ENCODE measurements at regions not wholly inside any gene's neighbourhood (a gene's known extent, or its start where the extent isn't known, plus 50 kb on each side); places are given as distances from the start of the nearest gene placed in this dataset.
"Not testable (repeated sequence)": the region's sequence is repeated elsewhere in the genome, so short reads cannot be mapped to it uniquely, and the experiment has no call there.

DNA sequence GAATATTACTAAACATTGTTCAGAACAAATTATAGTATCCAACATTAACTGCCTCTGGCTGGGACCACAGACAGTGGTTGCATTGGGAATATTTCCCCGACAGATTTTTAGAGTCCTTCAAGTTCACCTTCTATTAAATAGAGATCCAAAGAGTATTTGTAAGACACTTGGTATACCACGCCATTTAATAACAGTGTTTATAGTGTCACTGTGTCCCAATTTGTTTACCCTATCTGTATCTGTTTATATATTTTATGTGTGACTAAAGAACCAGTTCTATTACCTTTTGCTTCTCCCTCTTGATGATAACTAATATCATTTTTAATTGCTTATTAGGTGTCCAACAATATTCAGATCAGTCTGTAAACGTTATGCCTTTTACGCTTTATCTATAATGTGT, 191.3 kb upstream of the IRX5 start:
- Histone ChIP-seq H3K4me1 (ENCODE audit: control insufficient read depth, insufficient read depth, low read length) (no peaks in the 10 kb centered on the region), H3K4me3 (ENCODE audit: low read depth, low read length) (no peak overlapping the region), H3K9me3 (ENCODE audit: control insufficient read depth, insufficient read depth, low read depth, low read length) (no peaks in the 10 kb centered on the region), H3K9ac (ENCODE audit: low read length) (no peak overlapping the region), H3K36me3 (ENCODE audit: control insufficient read depth, insufficient read depth, low read length) (no peaks in the 10 kb centered on the region), H3K27me3 (ENCODE audit: control insufficient read depth, insufficient read depth, low read length) (no peaks in the 10 kb centered on the region), H3K27ac (ENCODE audit: low read depth, low read length) (no peak overlapping the region)

DNA sequence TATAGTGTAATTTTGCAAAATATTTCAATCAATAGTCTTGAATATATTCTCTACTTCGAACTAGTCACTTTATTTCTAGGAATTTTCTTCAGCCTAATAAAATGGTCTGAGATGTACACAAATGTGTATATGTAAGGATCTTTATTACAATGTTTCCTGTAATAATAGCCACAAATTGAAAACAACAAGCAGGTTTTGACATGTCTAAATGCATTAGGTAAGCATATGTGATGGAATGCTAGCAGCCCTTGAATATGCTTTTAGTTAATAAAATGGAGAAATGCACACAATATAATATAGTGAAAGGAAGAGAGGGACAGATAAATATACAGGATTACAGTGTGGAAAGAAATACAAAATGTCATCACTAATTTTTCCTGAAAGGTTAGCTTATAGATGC, 196.5 kb upstream of the IRX5 start:
- Histone ChIP-seq H3K4me3 (ENCODE audit: low read depth, low read length) (no peak overlapping the region), H3K27me3 (ENCODE audit: control insufficient read depth, insufficient read depth, low read length) (no peaks in the 10 kb centered on the region), H3K4me1 (ENCODE audit: control insufficient read depth, insufficient read depth, low read length) (no peaks in the 10 kb centered on the region), H3K36me3 (ENCODE audit: control insufficient read depth, insufficient read depth, low read length) (no peaks in the 10 kb centered on the region), H3K9ac (ENCODE audit: low read length) (no peak overlapping the region), H3K27ac (ENCODE audit: low read depth, low read length) (no peak overlapping the region), H3K9me3 (ENCODE audit: control insufficient read depth, insufficient read depth, low read depth, low read length) (no peaks in the 10 kb centered on the region)

DNA sequence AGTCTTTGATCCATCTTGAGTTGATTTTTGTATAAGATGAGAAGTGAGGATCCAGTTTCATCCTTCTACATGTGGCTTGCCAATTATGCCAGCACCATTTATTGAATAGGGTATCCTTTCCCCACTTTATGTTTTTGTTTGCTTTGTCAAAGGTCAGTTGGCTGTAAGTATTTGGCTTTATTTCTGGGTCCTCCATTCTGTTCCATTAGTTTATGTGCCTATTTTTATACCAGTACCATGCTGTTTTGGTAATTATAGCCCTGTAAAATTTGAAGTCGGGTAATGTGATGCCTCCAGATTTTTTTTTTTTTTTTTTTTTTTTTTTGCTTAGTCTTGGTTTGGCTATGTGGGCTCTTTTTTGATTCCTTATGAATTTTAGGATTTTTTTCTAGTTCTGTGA, 203.0 kb upstream of the IRX5 start:
- H3K4me1 ChIP-seq (ENCODE audit: control insufficient read depth, insufficient read depth, low read length); H3K27me3 ChIP-seq (ENCODE audit: control insufficient read depth, insufficient read depth, low read length); H3K27ac ChIP-seq (ENCODE audit: low read depth, low read length); H3K4me3 ChIP-seq (ENCODE audit: low read depth, low read length); H3K9me3 ChIP-seq (ENCODE audit: control insufficient read depth, insufficient read depth, low read depth, low read length); H3K36me3 ChIP-seq (ENCODE audit: control insufficient read depth, insufficient read depth, low read length); H3K9ac ChIP-seq (ENCODE audit: low read length): not testable (repeated sequence)

DNA sequence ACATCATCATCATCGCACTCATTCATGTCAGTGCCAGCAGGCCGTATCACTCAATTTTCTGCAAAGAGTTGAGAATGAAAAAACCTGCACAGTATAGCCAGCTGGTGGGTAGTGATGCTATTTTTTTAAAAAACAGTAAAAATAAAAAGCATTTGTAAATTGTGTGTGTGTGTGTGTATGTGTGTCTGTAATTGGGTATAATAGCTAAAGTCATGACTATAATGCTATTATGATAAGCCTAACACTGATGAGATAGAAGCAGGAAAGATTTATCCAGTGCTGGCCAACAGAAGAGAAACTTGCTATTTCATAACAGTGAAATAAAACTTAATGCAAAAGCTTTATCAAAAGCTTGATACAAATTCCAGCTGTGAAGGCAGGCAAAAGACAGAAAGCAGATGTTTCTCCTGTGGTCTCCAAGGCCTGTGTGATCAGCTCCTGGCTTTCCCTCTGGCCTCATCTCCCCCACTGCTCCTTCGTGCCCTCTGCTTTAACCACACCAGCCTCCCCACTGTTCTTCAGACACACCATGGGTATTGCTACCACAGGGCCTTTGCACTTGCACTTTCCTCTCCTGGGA, 206.2 kb upstream of the IRX5 start:
- Histone ChIP-seq H3K4me3 (ENCODE audit: low read depth, low read length) (no peak overlapping the region), H3K4me1 (ENCODE audit: control insufficient read depth, insufficient read depth, low read length) (no peaks in the 10 kb centered on the region), H3K9ac (ENCODE audit: low read length) (no peak overlapping the region), H3K36me3 (ENCODE audit: control insufficient read depth, insufficient read depth, low read length) (no peaks in the 10 kb centered on the region), H3K9me3 (ENCODE audit: control insufficient read depth, insufficient read depth, low read depth, low read length) (no peaks in the 10 kb centered on the region), H3K27me3 (ENCODE audit: control insufficient read depth, insufficient read depth, low read length) (no peaks in the 10 kb centered on the region), H3K27ac (ENCODE audit: low read depth, low read length) (no peak overlapping the region)

DNA sequence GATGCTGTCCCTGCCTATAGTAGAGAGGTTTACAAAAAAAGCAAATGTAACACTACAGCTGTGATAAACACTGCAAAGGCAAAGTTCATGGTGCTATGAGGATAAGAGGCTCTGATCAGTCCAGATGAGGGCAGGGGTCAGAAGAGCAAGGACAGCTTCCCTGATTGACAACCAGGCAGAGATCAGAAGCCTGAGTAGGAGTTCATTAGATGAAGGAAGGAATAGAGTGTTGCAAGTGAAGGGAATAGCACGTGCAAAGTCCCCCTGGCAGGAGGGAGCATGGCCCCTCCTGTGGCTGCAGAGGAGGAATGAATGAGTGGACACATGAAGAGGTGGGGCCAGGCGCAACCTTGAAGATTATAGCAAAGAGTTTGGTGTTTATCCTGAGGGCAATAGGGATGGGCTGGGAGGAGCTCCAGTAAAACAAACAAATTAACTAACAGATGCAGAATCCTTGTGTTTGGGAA, 208.4 kb upstream of the IRX5 start:
- Histone ChIP-seq H3K4me3 (ENCODE audit: low read depth, low read length) (no peak overlapping the region), H3K9me3 (ENCODE audit: control insufficient read depth, insufficient read depth, low read depth, low read length) (no peaks in the 10 kb centered on the region), H3K27me3 (ENCODE audit: control insufficient read depth, insufficient read depth, low read length) (no peaks in the 10 kb centered on the region)

DNA sequence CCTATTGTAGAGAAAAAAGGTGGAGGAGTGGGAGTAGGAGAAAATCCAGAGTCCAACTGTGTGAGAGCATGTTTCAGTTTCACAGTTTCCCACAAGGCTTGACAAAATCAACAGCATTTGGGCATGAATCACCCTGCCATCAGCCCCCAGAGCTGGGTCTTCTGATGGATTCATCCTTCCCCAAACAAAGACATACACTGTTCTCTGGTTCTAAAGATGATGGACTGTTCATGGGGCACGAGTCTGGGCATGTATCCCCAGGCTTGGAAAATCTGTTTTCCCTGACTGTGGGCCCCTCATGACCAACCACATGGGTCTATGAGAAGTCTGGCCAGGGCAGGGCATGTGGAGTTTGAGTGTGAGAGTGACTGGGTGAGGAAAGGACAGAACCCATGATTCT, 210.4 kb upstream of the IRX5 start:
- Histone ChIP-seq H3K27me3 (ENCODE audit: control insufficient read depth, insufficient read depth, low read length) (no peaks in the 10 kb centered on the region), H3K27ac (ENCODE audit: low read depth, low read length) (no peak overlapping the region), H3K36me3 (ENCODE audit: control insufficient read depth, insufficient read depth, low read length) (no peaks in the 10 kb centered on the region), H3K9me3 (ENCODE audit: control insufficient read depth, insufficient read depth, low read depth, low read length) (no peaks in the 10 kb centered on the region), H3K9ac (ENCODE audit: low read length) (no peak overlapping the region), H3K4me3 (ENCODE audit: low read depth, low read length) (no peak overlapping the region), H3K4me1 (ENCODE audit: control insufficient read depth, insufficient read depth, low read length) (no peaks in the 10 kb centered on the region)

More for the DNA sequence above, 208.4 kb upstream of the IRX5 start:
- H3K27ac ChIP-seq (ENCODE audit: low read depth, low read length): no peak overlapping the region
- no peaks in the 10 kb centered on the region for H3K4me1 ChIP-seq (ENCODE audit: control insufficient read depth, insufficient read depth, low read length)
- H3K9ac ChIP-seq (ENCODE audit: low read length): no peak overlapping the region
- H3K36me3 ChIP-seq (ENCODE audit: control insufficient read depth, insufficient read depth, low read length): no peaks in the 10 kb centered on the region

DNA sequence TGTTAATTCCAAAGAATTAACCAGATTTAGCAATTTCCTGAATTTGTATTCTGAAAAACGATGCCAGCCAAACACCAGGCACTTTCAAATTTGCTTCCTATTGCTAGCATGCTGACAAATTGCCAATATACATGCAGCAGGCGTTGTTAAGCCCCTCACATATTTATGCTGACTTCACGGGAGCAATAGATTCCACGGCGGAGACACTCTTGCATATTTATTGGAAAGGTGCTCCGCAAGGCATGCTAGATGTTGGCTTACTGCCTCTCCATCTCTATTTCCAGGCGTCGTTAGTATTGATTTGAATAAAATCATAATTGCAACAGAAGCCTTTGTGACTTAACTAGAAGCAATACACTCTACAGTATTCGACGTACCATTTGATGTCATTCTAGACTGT, 211.0 kb upstream of the IRX5 start:
- Histone ChIP-seq H3K9ac (ENCODE audit: low read length) (no peak overlapping the region), H3K27me3 (ENCODE audit: control insufficient read depth, insufficient read depth, low read length) (no peaks in the 10 kb centered on the region), H3K27ac (ENCODE audit: low read depth, low read length) (no peak overlapping the region)

DNA sequence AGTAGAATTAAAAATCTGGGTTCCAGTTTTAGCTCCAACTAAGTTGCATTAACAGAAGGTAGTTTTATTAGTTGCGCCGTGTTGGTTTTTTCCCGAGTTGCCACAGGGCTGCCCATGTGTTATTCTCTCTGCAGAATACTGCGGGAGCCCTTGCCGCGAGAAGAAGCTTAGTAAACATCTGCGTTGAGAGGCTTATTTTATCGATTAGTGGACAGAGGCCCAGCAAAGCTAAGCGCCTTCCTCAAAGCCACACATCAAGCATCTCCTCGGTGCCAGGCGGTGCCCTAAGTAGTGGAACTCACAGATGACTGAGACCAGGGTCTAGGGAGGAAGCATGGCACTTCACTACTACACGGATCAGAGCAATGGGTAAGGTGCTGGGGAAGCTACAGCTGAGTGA, 212.3 kb upstream of the IRX5 start:
- no peak overlapping the region for H3K4me3 ChIP-seq (ENCODE audit: low read depth, low read length)
- H3K27me3 ChIP-seq (ENCODE audit: control insufficient read depth, insufficient read depth, low read length): no peaks in the 10 kb centered on the region
- no peak overlapping the region for H3K9ac ChIP-seq (ENCODE audit: low read length)
- no peaks in the 10 kb centered on the region for H3K9me3 ChIP-seq (ENCODE audit: control insufficient read depth, insufficient read depth, low read depth, low read length)
- H3K27ac ChIP-seq (ENCODE audit: low read depth, low read length): no peak overlapping the region
- no peaks in the 10 kb centered on the region for H3K4me1 ChIP-seq (ENCODE audit: control insufficient read depth, insufficient read depth, low read length)
- no peaks in the 10 kb centered on the region for H3K36me3 ChIP-seq (ENCODE audit: control insufficient read depth, insufficient read depth, low read length)

More for the DNA sequence above, 211.0 kb upstream of the IRX5 start:
- H3K36me3 ChIP-seq (ENCODE audit: control insufficient read depth, insufficient read depth, low read length): no peaks in the 10 kb centered on the region
- no peaks in the 10 kb centered on the region for H3K4me1 ChIP-seq (ENCODE audit: control insufficient read depth, insufficient read depth, low read length)
- no peak overlapping the region for H3K4me3 ChIP-seq (ENCODE audit: low read depth, low read length)
- H3K9me3 ChIP-seq (ENCODE audit: control insufficient read depth, insufficient read depth, low read depth, low read length): no peaks in the 10 kb centered on the region

DNA sequence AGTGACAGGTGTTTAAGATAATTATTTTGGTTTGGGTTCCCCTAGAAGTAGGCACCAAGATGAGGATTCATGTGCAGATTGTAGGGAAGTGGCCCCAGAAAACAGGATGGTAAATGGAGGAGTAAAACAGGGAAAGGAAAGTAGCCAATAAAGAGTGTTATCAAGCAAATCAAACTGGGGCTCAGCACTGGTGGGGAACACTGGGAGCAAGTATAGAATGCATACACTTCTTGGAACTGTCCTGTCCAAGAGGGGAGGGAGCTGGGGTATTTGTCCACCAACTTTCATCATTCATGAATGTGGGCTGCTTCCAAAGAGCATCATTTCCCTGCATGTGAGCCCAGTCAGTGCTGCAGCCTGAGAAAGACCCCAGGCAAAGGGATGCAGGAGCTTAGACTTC, 215.7 kb upstream of the IRX5 start:
- H3K4me3 ChIP-seq (ENCODE audit: low read depth, low read length): no peak overlapping the region
- no peaks in the 10 kb centered on the region for H3K36me3 ChIP-seq (ENCODE audit: control insufficient read depth, insufficient read depth, low read length)
- no peaks in the 10 kb centered on the region for H3K27me3 ChIP-seq (ENCODE audit: control insufficient read depth, insufficient read depth, low read length)
- H3K27ac ChIP-seq (ENCODE audit: low read depth, low read length): no peak overlapping the region
- no peaks in the 10 kb centered on the region for H3K4me1 ChIP-seq (ENCODE audit: control insufficient read depth, insufficient read depth, low read length)
- no peak overlapping the region for H3K9ac ChIP-seq (ENCODE audit: low read length)
- no peaks in the 10 kb centered on the region for H3K9me3 ChIP-seq (ENCODE audit: control insufficient read depth, insufficient read depth, low read depth, low read length)

DNA sequence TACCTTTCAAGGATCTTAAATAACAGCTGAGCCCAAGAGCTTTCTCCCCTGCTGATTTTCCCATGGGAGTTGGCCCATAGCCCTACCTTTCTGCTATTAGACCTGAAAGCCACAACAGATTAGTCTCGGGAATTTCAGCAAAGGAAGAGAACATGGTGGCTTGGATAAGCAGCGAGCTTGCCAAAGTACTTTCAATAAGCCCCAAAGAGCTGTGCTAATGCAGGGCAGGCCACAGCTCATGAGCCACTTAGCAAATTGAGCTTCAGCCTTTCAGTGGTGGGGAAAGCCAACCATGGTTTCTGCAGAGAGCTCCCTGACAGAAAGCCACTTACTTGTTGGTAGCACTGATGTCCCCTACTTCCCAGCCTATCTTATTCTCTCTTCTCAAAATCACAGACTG, 217.8 kb upstream of the IRX5 start:
- H3K9me3 ChIP-seq (ENCODE audit: control insufficient read depth, insufficient read depth, low read depth, low read length): no peaks in the 10 kb centered on the region
- H3K9ac ChIP-seq (ENCODE audit: low read length): no peak overlapping the region
- H3K4me3 ChIP-seq (ENCODE audit: low read depth, low read length): no peak overlapping the region
- H3K27me3 ChIP-seq (ENCODE audit: control insufficient read depth, insufficient read depth, low read length): no peaks in the 10 kb centered on the region
- no peak overlapping the region for H3K27ac ChIP-seq (ENCODE audit: low read depth, low read length)
- no peaks in the 10 kb centered on the region for H3K4me1 ChIP-seq (ENCODE audit: control insufficient read depth, insufficient read depth, low read length)
- H3K36me3 ChIP-seq (ENCODE audit: control insufficient read depth, insufficient read depth, low read length): no peaks in the 10 kb centered on the region

DNA sequence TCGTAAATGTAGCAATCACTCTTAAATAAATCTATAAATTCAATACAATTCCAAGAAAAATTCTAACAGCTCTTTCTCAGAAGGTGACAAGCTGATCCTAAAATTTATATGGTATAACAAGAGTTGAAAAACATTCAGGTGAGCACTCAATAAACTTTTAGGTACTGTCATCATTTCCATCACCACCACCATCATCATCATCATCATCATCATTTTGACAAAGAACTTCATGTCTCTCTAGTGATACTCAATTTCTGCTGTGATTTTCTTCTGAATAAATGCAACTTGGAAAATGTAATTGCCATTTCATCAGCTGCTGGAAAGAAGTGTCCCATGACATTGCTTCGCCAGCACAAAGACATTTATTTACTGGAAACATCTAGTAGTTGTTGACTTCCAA, 222.9 kb upstream of the IRX5 start:
- H3K9me3 ChIP-seq (ENCODE audit: control insufficient read depth, insufficient read depth, low read depth, low read length): no peaks in the 10 kb centered on the region
- no peak overlapping the region for H3K9ac ChIP-seq (ENCODE audit: low read length)
- H3K4me1 ChIP-seq (ENCODE audit: control insufficient read depth, insufficient read depth, low read length): no peaks in the 10 kb centered on the region
- no peaks in the 10 kb centered on the region for H3K36me3 ChIP-seq (ENCODE audit: control insufficient read depth, insufficient read depth, low read length)
- no peak overlapping the region for H3K4me3 ChIP-seq (ENCODE audit: low read depth, low read length)
- no peak overlapping the region for H3K27ac ChIP-seq (ENCODE audit: low read depth, low read length)
- H3K27me3 ChIP-seq (ENCODE audit: control insufficient read depth, insufficient read depth, low read length): no peaks in the 10 kb centered on the region

DNA sequence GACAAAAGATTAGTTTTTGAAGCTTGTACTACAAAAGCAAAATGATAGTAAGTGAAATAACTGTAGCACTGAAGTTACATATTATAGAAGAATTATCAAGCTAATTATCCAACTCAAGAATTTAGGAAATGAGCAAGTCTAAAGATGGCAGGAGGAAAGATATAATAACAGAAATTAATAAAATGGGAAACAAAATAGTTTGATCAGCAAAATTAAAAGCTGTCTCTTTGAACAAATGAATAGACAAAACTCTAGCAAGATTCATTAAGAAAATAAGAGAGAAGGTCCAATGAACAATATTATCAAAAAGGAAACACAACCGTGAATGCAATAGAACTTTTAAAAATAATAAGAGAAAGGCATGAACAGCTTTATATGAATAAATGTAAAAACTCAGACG, 224.3 kb upstream of the IRX5 start:
- no peaks in the 10 kb centered on the region for H3K4me1 ChIP-seq (ENCODE audit: control insufficient read depth, insufficient read depth, low read length)
- no peaks in the 10 kb centered on the region for H3K36me3 ChIP-seq (ENCODE audit: control insufficient read depth, insufficient read depth, low read length)
- H3K27ac ChIP-seq (ENCODE audit: low read depth, low read length): no peak overlapping the region
- no peak overlapping the region for H3K4me3 ChIP-seq (ENCODE audit: low read depth, low read length)
- H3K9ac ChIP-seq (ENCODE audit: low read length): no peak overlapping the region
- H3K27me3 ChIP-seq (ENCODE audit: control insufficient read depth, insufficient read depth, low read length): no peaks in the 10 kb centered on the region
- H3K9me3 ChIP-seq (ENCODE audit: control insufficient read depth, insufficient read depth, low read depth, low read length): no peaks in the 10 kb centered on the region; the same call in 1 of the 2 replicates

All from HUES6 (cell line).